ENCODE measurements at regions not wholly inside any gene's neighbourhood (a gene's known extent, or its start where the extent isn't known, plus 50 kb on each side); places are given as distances from the start of the nearest gene placed in this dataset.

GRCh38 chr3:22269831-22270230 is 518.8 kb upstream of the ZNF385D start (continued):
- TF ChIP-seq ESRRA (IDR thresholded peaks at IDR 0.05; ENCODE audit: borderline replicate concordance, low read length) (no peak), BCL3 (IDR thresholded peaks at IDR 0.05) (no peak)

DNA sequence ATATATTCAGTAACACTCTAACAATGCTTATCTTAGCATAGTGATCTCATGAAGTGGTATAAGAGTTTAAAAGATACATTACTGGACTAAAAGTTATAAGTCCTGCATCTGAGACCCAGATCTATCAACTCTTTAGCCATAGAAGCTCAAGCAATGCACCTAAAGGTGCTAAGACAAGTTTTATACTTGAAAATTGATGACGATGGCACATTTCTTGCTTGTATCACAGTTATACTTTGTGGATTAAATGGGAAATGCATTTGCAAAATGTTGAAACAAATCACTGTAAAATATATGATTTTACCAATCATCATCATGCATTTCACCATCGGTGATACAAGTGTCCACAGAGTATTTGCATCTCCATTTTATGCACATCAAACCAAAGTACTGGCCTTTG is 525.3 kb upstream of the ZNF385D start:
- DNase-seq (ENCODE audit: low read depth in 1 of 2, low spot score in 1 of 2) (no peak), FAIRE-seq (no peak), ATAC-seq (no peak)
- POLR2A ChIA-PET: no interaction called here
- H3K27ac ChIP-seq: no peak overlapping the region
- H3K4me2 ChIP-seq: no peak overlapping the region
- H3K4me1 ChIP-seq: no peaks in the 10 kb centered on the region
- H3K4me3 ChIP-seq: no peak overlapping the region
- TF ChIP-seq E2F6 (IDR thresholded peaks at IDR 0.05; ENCODE audit: borderline replicate concordance, low read depth) (no peak), MAFK (IDR thresholded peaks at IDR 0.05; ENCODE audit: partially characterized antibody) (peak; percentile 85), POLR2AphosphoS2 (conservative IDR thresholded peaks at IDR 0.05; ENCODE audit: low read length) (no peak), HOXA7 (CRISPR knock-in tag; IDR thresholded peaks at IDR 0.05) (no peak), RNF2 (IDR thresholded peaks at IDR 0.05; ENCODE audit: borderline replicate concordance, low read depth) (no peak), ESRRA (IDR thresholded peaks at IDR 0.05; ENCODE audit: borderline replicate concordance, low read length) (no peak)
- no peaks in the 10 kb centered on the region for H3K9me3 ChIP-seq
- CTCF ChIA-PET: no interaction called here
- 12% methylated on average over 2 of the region's 2 CpGs for WGBS (ENCODE audit: missing lambda C conversion rate)

DNA sequence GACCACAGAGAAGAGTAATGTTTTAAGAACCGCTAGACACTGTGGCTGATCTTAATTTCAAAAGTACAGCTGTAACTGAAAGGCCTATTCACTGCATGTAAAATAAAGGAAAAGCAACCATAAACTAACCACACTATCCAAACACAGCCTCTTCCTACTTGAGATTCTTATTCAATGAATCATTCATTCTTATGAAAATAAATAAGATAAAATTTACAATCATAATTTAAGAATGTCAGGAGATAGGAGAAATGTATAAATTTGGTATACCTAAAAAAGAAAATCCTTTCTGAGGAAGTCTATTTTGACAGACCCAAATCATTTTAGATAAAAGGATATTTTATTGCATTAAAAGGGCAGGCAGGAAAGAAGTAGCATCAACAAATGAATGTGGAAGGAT is 533.5 kb upstream of the ZNF385D start:
- Histone ChIP-seq H3K9me3 (no peaks in the 10 kb centered on the region), H3K4me3 (no peak overlapping the region), H3K4me1 (no peaks in the 10 kb centered on the region), H3K4me2 (no peak overlapping the region), H3K27ac (no peak overlapping the region)
- 11% methylated on average over 1 of the region's 1 CpG for WGBS (ENCODE audit: missing lambda C conversion rate)
- no peak for TF ChIP-seq TP53 (CRISPR knock-in tag; IDR thresholded peaks at IDR 0.05)
- no peak for TF ChIP-seq FOXS1 (CRISPR knock-in tag; IDR thresholded peaks at IDR 0.05)
- TF ChIP-seq ZSCAN20 (CRISPR knock-in tag; IDR thresholded peaks at IDR 0.05): no peak
- TF ChIP-seq, protein P1, sequence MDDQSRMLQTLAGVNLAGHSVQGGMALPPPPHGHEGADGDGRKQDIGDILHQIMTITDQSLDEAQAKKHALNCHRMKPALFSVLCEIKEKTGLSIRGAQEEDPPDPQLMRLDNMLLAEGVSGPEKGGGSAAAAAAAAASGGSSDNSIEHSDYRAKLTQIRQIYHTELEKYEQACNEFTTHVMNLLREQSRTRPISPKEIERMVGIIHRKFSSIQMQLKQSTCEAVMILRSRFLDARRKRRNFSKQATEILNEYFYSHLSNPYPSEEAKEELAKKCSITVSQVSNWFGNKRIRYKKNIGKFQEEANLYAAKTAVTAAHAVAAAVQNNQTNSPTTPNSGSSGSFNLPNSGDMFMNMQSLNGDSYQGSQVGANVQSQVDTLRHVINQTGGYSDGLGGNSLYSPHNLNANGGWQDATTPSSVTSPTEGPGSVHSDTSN (IDR thresholded peaks at IDR 0.05): no peak
- TF ChIP-seq KDM5A (IDR thresholded peaks at IDR 0.05): no peak
- TF ChIP-seq GATA3 (IDR thresholded peaks at IDR 0.05; ENCODE audit: borderline replicate concordance): no peak
- TF ChIP-seq EHF (CRISPR knock-in tag; IDR thresholded peaks at IDR 0.05): no peak
- no peak for TF ChIP-seq SMC3 (IDR thresholded peaks at IDR 0.05)
- TF ChIP-seq EHMT2 (IDR thresholded peaks at IDR 0.05; ENCODE audit: low read depth): no peak
- no peak for TF ChIP-seq FOSL2 (IDR thresholded peaks at IDR 0.05)
- no peak for TF ChIP-seq FOSL2 (CRISPR knock-in tag; IDR thresholded peaks at IDR 0.05)
- no peak for TF ChIP-seq ESRRA (IDR thresholded peaks at IDR 0.05; ENCODE audit: borderline replicate concordance, low read length)
- no peak for TF ChIP-seq E2F6 (IDR thresholded peaks at IDR 0.05; ENCODE audit: borderline replicate concordance, low read depth)
- no peak for TF ChIP-seq HOXB5 (CRISPR knock-in tag; IDR thresholded peaks at IDR 0.05)
- no peak for TF ChIP-seq ZNF302 (CRISPR knock-in tag; IDR thresholded peaks at IDR 0.05)
- TF ChIP-seq KDM1A (IDR thresholded peaks at IDR 0.05; ENCODE audit: low read depth): no peak
- TF ChIP-seq JUNB (IDR thresholded peaks at IDR 0.05): no peak
- ChIA-PET POLR2A (no interaction called here), CTCF (no interaction called here)
- FAIRE-seq: no peak
- no peak for DNase-seq (ENCODE audit: low read depth in 1 of 2, low spot score in 1 of 2)
- no peak for ATAC-seq
